ENCODE measurements at regions not wholly inside any gene's neighbourhood (a gene's known extent, or its start where the extent isn't known, plus 50 kb on each side); places are given as distances from the start of the nearest gene placed in this dataset.

DNA sequence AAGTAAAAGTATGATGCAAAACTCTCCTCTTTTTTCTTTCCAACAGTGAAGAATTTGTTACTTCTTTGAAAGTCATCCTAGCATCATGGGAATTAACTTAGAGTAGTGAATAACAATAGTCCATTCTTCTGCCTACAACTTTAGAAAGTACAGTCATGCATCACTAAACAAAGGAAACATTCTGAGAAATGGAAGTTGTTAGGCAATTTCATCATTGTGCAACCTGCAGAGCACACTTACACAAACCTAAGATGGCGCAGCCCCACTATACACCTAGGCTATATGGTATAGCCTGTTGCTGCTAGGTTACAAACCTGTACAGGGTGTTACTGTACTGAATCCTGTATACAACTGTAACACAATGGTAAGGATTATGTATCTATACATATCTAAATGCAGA is 1209.3 kb upstream of the C9orf72 start:
- no peaks in the 10 kb centered on the region for H3K9me3 ChIP-seq (ENCODE audit: control insufficient read depth, insufficient read depth, low read depth, low read length)
- no peaks in the 10 kb centered on the region for H3K4me1 ChIP-seq (ENCODE audit: control insufficient read depth, insufficient read depth, low read length)
- H3K27ac ChIP-seq (ENCODE audit: extremely low read depth, low read depth, low read length), result no peak overlapping the region
- no peaks in the 10 kb centered on the region for H3K36me3 ChIP-seq (ENCODE audit: control insufficient read depth in 2 of 2, insufficient read depth in 1 of 2, low read length in 2 of 2)
- CTCF ChIA-PET, result interaction anchor here (2.0 kb wide), 1 partner anchor 8 kb away, joined by 7 read pairs; no protein-coding TSS in a partner anchor
- POLR2A ChIA-PET, result no interaction called here
- TF ChIP-seq ZNF274 (IDR thresholded peaks at IDR 0.05; ENCODE audit: low read length), result no peak
- no peak for TF ChIP-seq ZNF274 (tag by site-specific recombination; IDR thresholded peaks at IDR 0.05; ENCODE audit: borderline replicate concordance)
- TF ChIP-seq, protein P1, sequence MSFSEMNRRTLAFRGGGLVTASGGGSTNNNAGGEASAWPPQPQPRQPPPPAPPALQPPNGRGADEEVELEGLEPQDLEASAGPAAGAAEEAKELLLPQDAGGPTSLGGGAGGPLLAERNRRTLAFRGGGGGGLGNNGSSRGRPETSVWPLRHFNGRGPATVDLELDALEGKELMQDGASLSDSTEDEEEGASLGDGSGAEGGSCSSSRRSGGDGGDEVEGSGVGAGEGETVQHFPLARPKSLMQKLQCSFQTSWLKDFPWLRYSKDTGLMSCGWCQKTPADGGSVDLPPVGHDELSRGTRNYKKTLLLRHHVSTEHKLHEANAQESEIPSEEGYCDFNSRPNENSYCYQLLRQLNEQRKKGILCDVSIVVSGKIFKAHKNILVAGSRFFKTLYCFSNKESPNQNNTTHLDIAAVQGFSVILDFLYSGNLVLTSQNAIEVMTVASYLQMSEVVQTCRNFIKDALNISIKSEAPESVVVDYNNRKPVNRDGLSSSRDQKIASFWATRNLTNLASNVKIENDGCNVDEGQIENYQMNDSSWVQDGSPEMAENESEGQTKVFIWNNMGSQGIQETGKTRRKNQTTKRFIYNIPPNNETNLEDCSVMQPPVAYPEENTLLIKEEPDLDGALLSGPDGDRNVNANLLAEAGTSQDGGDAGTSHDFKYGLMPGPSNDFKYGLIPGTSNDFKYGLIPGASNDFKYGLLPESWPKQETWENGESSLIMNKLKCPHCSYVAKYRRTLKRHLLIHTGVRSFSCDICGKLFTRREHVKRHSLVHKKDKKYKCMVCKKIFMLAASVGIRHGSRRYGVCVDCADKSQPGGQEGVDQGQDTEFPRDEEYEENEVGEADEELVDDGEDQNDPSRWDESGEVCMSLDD (tag by site-specific recombination; IDR thresholded peaks at IDR 0.05), result no peak
- TF ChIP-seq ZNF146 (tag by site-specific recombination; IDR thresholded peaks at IDR 0.05), result no peak
- TF ChIP-seq, protein P2, sequence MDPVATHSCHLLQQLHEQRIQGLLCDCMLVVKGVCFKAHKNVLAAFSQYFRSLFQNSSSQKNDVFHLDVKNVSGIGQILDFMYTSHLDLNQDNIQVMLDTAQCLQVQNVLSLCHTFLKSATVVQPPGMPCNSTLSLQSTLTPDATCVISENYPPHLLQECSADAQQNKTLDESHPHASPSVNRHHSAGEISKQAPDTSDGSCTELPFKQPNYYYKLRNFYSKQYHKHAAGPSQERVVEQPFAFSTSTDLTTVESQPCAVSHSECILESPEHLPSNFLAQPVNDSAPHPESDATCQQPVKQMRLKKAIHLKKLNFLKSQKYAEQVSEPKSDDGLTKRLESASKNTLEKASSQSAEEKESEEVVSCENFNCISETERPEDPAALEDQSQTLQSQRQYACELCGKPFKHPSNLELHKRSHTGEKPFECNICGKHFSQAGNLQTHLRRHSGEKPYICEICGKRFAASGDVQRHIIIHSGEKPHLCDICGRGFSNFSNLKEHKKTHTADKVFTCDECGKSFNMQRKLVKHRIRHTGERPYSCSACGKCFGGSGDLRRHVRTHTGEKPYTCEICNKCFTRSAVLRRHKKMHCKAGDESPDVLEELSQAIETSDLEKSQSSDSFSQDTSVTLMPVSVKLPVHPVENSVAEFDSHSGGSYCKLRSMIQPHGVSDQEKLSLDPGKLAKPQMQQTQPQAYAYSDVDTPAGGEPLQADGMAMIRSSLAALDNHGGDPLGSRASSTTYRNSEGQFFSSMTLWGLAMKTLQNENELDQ (tag by site-specific recombination; IDR thresholded peaks at IDR 0.05; ENCODE audit: low read depth), result no peak
- TF ChIP-seq ZNF311 (tag by site-specific recombination; IDR thresholded peaks at IDR 0.05; ENCODE audit: borderline replicate concordance), result no peak
- TF ChIP-seq ZNF23 (tag by site-specific recombination; IDR thresholded peaks at IDR 0.05; ENCODE audit: borderline replicate concordance), result no peak
- TF ChIP-seq ZFP3 (tag by site-specific recombination; IDR thresholded peaks at IDR 0.05; ENCODE audit: low read depth), result no peak
- no peak for TF ChIP-seq WT1 (tag by site-specific recombination; IDR thresholded peaks at IDR 0.05)
- TF ChIP-seq ZEB2 (tag by site-specific recombination; IDR thresholded peaks at IDR 0.05), result no peak
- TF ChIP-seq ZNF560 (tag by site-specific recombination; IDR thresholded peaks at IDR 0.05; ENCODE audit: borderline replicate concordance), result no peak
- TF ChIP-seq ZNF707 (tag by site-specific recombination; IDR thresholded peaks at IDR 0.05), result no peak
- TF ChIP-seq RBAK (tag by site-specific recombination; IDR thresholded peaks at IDR 0.05), result no peak
- TF ChIP-seq ZNF629 (tag by site-specific recombination; IDR thresholded peaks at IDR 0.05), result no peak
- TF ChIP-seq, protein P3, sequence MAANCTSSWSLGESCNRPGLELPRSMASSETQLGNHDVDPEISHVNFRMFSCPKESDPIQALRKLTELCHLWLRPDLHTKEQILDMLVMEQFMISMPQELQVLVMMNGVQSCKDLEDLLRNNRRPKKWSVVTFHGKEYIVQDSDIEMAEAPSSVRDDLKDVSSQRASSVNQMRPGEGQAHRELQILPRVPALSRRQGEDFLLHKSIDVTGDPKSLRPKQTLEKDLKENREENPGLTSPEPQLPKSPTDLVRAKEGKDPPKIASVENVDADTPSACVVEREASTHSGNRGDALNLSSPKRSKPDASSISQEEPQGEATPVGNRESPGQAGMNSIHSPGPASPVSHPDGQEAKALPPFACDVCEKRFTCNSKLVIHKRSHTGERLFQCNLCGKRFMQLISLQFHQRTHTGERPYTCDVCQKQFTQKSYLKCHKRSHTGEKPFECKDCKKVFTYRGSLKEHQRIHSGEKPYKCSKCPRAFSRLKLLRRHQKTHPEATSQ (tag by site-specific recombination; IDR thresholded peaks at IDR 0.05), result no peak
- TF ChIP-seq, protein P4, sequence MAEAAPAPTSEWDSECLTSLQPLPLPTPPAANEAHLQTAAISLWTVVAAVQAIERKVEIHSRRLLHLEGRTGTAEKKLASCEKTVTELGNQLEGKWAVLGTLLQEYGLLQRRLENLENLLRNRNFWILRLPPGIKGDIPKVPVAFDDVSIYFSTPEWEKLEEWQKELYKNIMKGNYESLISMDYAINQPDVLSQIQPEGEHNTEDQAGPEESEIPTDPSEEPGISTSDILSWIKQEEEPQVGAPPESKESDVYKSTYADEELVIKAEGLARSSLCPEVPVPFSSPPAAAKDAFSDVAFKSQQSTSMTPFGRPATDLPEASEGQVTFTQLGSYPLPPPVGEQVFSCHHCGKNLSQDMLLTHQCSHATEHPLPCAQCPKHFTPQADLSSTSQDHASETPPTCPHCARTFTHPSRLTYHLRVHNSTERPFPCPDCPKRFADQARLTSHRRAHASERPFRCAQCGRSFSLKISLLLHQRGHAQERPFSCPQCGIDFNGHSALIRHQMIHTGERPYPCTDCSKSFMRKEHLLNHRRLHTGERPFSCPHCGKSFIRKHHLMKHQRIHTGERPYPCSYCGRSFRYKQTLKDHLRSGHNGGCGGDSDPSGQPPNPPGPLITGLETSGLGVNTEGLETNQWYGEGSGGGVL (tag by site-specific recombination; IDR thresholded peaks at IDR 0.05), result no peak
- H3K4me3 ChIP-seq (ENCODE audit: low read depth, low read length), result no peak overlapping the region

DNA sequence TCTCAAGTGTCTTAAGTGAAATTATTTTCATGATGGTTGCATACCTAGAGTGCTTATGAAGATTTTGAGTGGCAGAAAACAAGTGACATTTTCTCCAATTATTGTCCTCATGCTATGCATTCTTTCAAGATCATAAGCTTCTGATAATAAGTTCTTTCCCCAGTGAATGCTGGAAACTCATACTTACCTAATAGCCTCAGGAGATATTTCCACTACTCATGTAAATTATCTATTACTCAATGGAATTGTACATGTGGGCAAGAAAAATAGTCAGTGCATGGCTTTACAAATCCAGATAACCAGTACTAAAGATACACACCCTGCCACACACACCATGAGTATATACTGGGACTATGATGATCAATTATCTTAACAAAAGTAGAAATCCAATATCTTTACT is 1219.4 kb upstream of the C9orf72 start:
- Histone ChIP-seq H3K9me3 (ENCODE audit: control insufficient read depth, insufficient read depth, low read depth, low read length) (no peaks in the 10 kb centered on the region), H3K4me1 (ENCODE audit: control insufficient read depth, insufficient read depth, low read length) (no peaks in the 10 kb centered on the region), H3K36me3 (ENCODE audit: control insufficient read depth in 2 of 2, insufficient read depth in 1 of 2, low read length in 2 of 2) (no peaks in the 10 kb centered on the region), H3K27ac (ENCODE audit: extremely low read depth, low read depth, low read length) (no peak overlapping the region), H3K4me3 (ENCODE audit: low read depth, low read length) (no peak overlapping the region)
- CTCF ChIA-PET, result interaction anchor here (1.1 kb wide), 1 partner anchor 18 kb away, joined by 5 read pairs; no protein-coding TSS in a partner anchor
- POLR2A ChIA-PET, result no interaction called here
- TF ChIP-seq SETDB1 (IDR thresholded peaks at IDR 0.05; ENCODE audit: insufficient read length, low read length), result no peak
- no peak for TF ChIP-seq KLF8 (tag by site-specific recombination; IDR thresholded peaks at IDR 0.05)
- no peak for TF ChIP-seq GLI2 (tag by site-specific recombination; IDR thresholded peaks at IDR 0.05; ENCODE audit: borderline replicate concordance, low read depth)
- no peak for TF ChIP-seq OVOL3 (tag by site-specific recombination; IDR thresholded peaks at IDR 0.05)
- no peak for TF ChIP-seq ZNF239 (tag by site-specific recombination; IDR thresholded peaks at IDR 0.05)
- no peak for TF ChIP-seq KLF16 (tag by site-specific recombination; IDR thresholded peaks at IDR 0.05)
- TF ChIP-seq, protein P5, sequence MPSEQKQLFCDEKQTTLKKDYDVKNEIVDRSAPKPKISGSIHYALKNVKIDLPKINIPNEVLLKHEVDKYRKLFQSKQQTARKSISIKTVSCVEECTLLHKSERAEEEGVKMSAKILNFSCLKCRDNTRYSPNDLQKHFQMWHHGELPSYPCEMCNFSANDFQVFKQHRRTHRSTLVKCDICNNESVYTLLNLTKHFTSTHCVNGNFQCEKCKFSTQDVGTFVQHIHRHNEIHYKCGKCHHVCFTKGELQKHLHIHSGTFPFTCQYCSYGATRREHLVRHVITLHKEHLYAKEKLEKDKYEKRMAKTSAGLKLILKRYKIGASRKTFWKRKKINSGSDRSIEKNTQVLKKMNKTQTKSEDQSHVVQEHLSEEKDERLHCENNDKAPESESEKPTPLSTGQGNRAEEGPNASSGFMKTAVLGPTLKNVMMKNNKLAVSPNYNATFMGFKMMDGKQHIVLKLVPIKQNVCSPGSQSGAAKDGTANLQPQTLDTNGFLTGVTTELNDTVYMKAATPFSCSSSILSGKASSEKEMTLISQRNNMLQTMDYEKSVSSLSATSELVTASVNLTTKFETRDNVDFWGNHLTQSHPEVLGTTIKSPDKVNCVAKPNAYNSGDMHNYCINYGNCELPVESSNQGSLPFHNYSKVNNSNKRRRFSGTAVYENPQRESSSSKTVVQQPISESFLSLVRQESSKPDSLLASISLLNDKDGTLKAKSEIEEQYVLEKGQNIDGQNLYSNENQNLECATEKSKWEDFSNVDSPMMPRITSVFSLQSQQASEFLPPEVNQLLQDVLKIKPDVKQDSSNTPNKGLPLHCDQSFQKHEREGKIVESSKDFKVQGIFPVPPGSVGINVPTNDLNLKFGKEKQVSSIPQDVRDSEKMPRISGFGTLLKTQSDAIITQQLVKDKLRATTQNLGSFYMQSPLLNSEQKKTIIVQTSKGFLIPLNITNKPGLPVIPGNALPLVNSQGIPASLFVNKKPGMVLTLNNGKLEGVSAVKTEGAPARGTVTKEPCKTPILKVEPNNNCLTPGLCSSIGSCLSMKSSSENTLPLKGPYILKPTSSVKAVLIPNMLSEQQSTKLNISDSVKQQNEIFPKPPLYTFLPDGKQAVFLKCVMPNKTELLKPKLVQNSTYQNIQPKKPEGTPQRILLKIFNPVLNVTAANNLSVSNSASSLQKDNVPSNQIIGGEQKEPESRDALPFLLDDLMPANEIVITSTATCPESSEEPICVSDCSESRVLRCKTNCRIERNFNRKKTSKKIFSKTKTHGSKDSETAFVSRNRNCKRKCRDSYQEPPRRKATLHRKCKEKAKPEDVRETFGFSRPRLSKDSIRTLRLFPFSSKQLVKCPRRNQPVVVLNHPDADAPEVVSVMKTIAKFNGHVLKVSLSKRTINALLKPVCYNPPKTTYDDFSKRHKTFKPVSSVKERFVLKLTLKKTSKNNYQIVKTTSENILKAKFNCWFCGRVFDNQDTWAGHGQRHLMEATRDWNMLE (tag by site-specific recombination; conservative IDR thresholded peaks at IDR 0.05; ENCODE audit: low read depth), result no peak

Data from HEK293 (cell line).